Activated naive CD8-positive, alpha-beta T cell treated with anti-CD3 and anti-CD28 coated beads, Interleukin-2, amount 10 ng/mL, durations not matched to agents 7 days and 5 days (primary cell): ENCODE measurements at regions not wholly inside any gene's neighbourhood (a gene's known extent, or its start where the extent isn't known, plus 50 kb on each side); places are given as distances from the start of the nearest gene placed in this dataset.

Experiments used
- ATAC-seq: fragments of 150-1000 bp; cut with Tn5 transposase; one replicate; pipeline ENCODE4 v1.10.0; 2021; ENCODE audit warnings: low read depth, moderate library complexity
- POLR2A ChIA-PET: fragments of 350-600 bp; sonication (Branson Sonifier 250); formaldehyde crosslinking; loops from one replicate; lab custom pipeline; 2021; ENCODE audit warnings: antibody characterized with exemption; lab: Charles Lee
- DNase-seq: peaks from one replicate; pipeline ENCODE4 v3.0.0; 2021
- H3K27ac Mint-ChIP-seq: one replicate; pipeline ENCODE4 v1.8.0; 2022; ENCODE audit warnings: mild to moderate bottlenecking, mixed read lengths
- H3K27me3 Mint-ChIP-seq: one replicate; pipeline ENCODE4 v1.8.0; 2022; ENCODE audit warnings: mild to moderate bottlenecking, moderate library complexity, mixed read lengths
- H3K36me3 Mint-ChIP-seq: one replicate; pipeline ENCODE4 v1.8.0; 2021; ENCODE audit warnings: mild to moderate bottlenecking, mixed read lengths
- H3K4me1 Mint-ChIP-seq: one replicate; pipeline ENCODE4 v1.8.0; 2021; ENCODE audit warnings: mixed read lengths
- H3K4me3 Mint-ChIP-seq: one replicate; pipeline ENCODE4 v1.8.0; 2022; ENCODE audit warnings: mild to moderate bottlenecking, moderate library complexity, mixed read lengths
- H3K9me3 Mint-ChIP-seq: one replicate; pipeline ENCODE4 v1.8.0; 2021; ENCODE audit warnings: mixed read lengths

DNA sequence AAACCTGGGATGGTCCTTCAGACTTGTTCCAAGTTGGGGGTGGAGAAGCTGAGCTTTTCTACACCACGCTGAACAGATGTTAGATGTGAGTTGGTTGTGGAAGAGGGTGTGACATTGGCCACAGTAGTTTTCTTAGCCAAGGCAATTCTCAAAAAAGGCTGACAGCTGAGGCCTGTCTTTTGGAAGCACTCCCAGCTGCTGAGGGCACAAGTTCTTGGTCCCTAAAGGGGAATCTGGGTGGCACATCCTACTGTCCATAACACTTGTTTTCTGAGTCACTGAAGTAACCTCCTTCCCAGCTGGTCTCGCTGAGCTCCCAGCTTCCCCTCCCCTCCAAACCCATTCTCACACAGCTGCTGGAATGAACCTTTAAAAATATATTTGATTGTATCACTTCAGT, 375.7 kb upstream of the KIRREL3 start:
- ATAC-seq (no peak), DNase-seq (no peak)
- Mint-ChIP-seq H3K4me1 (no peaks in the 10 kb centered on the region), H3K36me3 (no peaks in the 10 kb centered on the region), H3K27ac (no peak overlapping the region), H3K4me3 (no peak overlapping the region), H3K9me3 (no peaks in the 10 kb centered on the region), H3K27me3 (no peaks in the 10 kb centered on the region)
- POLR2A ChIA-PET, result no interaction called here

DNA sequence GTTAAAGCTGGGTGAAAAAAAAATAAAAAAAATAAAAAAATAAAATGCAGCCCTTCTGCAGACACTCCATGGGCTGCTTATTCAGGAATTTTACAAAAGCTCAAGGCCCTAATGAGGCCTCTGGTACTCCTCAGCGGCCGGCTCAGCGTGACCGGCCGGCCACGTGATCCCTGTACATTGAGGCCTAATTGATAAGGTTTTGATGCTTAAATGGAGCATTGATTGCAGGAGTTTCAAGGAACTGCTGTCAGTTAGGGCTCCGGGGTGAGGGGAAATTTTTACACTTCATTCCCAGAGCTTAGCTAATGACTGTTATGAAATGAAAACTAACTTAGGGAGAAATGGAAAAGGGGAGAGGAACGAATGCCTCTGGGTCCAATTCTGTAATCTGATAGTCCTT, 368.8 kb upstream of the KIRREL3 start:
- POLR2A ChIA-PET, result no interaction called here
- H3K9me3 Mint-ChIP-seq, result no peaks in the 10 kb centered on the region
- H3K36me3 Mint-ChIP-seq, result no peaks in the 10 kb centered on the region
- H3K4me1 Mint-ChIP-seq, result no peaks in the 10 kb centered on the region
- H3K27me3 Mint-ChIP-seq, result no peaks in the 10 kb centered on the region
- ATAC-seq (no peak), DNase-seq (no peak)
- no peak overlapping the region for H3K4me3 Mint-ChIP-seq
- H3K27ac Mint-ChIP-seq, result no peak overlapping the region

DNA sequence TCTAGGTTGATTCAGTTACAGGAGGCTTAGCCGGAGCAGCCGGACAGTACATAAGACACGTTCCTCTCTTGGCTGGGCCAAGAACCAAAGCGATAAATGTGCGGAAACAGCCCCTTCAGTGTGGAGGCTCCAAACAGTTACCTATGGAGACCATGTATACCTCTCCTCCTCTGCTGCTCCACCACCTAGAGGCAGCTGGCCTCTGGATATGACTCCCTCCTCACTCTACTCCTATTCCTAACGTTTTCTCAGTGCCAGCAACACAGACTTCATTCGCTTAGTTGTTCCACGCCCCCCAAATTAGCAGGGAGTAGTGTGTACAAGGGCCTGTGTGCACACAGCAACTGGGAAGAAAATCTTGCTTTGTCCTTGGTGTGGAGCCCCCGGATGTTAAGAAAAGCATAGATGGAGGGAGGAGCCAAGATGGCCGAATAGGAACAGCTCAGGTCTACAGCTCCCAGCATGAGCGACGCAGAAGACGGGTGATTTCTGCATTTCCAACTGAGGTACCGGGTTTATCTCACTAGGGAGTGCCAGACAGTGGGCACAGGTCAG, 362.3 kb upstream of the KIRREL3 start:
- H3K4me1 Mint-ChIP-seq, result no peaks in the 10 kb centered on the region

DNA sequence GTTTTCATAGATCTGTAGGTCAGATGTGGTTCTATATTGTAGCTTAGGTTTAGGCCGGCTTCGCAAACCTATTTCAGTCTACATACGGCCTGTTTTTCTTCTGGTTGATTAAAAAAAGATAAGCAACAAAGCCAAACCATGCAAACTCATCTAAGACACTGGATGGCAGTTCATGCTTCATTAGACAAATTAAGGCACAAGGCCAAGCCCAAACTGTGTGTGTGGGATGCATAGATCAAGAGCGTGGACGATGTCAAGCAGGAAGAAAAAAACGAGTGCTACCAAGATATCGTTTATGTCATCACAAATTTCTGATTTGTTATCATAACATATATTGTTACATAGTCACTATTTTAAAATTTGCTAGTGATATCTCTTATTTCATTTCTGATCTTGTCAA, 357.6 kb upstream of the KIRREL3 start:
- H3K27ac Mint-ChIP-seq, result no peak overlapping the region
- ATAC-seq (no peak), DNase-seq (no peak)
- no peak overlapping the region for H3K4me3 Mint-ChIP-seq
- no peaks in the 10 kb centered on the region for H3K27me3 Mint-ChIP-seq
- H3K9me3 Mint-ChIP-seq, result no peaks in the 10 kb centered on the region
- H3K36me3 Mint-ChIP-seq, result no peaks in the 10 kb centered on the region
- H3K4me1 Mint-ChIP-seq, result no peaks in the 10 kb centered on the region
- POLR2A ChIA-PET, result no interaction called here

More for the DNA sequence above, 362.3 kb upstream of the KIRREL3 start:
- no peak for ATAC-seq
- H3K4me3 Mint-ChIP-seq, result no peak overlapping the region
- H3K27me3 Mint-ChIP-seq, result no peaks in the 10 kb centered on the region
- no peaks in the 10 kb centered on the region for H3K9me3 Mint-ChIP-seq
- H3K27ac Mint-ChIP-seq, result no peak overlapping the region
- POLR2A ChIA-PET, result no interaction called here
- no peak for DNase-seq
- H3K36me3 Mint-ChIP-seq, result no peaks in the 10 kb centered on the region

DNA sequence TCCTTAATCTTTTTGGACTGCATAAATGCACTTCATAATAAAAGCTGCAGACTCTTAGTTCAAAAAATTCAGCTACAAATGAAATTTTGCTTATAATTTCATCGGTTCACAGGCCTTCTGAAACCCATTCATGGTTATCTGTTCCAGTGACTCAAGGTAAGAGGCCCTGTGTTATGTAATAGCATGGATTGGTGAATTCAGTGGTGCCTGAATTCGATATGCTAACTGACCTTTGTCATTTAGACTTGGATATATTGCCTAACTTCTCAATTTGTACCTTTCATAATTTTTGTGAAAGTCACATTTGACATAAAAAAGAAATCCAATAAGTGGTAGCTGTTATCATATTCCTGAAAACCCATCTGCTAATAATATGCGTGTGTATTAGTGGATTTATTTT, 349.9 kb upstream of the KIRREL3 start:
- DNase-seq (no peak), ATAC-seq (no peak)
- Mint-ChIP-seq H3K36me3 (no peaks in the 10 kb centered on the region), H3K27me3 (no peaks in the 10 kb centered on the region), H3K27ac (no peak overlapping the region), H3K4me1 (no peaks in the 10 kb centered on the region), H3K4me3 (no peak overlapping the region), H3K9me3 (peaks cover 2% of the 10 kb centered on the region)
- POLR2A ChIA-PET, result no interaction called here

DNA sequence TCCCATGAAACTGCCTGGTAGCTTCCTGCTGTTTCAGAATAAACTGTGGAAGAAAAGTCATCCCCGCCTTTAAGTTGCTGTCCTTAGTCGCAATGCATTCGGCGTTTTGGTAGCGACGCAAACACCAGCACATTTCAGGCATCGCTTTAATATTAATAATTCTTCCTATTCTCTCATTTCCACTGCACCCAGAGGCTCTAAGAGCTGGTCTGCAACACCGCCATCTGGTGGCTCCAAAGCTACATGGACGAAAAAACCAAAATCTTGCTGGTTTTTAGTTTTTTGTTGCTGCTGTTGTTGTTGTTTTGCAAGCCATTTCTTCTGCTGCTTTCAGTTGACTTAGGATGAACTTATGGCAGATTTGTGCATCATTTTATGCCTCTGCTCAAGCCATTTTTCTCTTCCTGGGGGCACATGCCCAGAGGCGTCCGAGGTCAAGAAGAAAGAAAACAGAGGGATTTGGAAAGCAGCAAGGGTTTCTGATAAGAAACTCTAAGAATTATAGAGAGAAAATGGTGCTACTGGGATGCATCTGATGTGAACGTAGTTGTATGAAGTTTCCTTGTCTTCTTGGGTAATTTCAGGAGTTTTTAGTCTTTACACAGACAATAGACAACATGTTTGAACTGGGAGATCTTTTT, 345.4 kb upstream of the KIRREL3 start:
- Mint-ChIP-seq H3K27ac (no peak overlapping the region), H3K4me1 (no peaks in the 10 kb centered on the region), H3K27me3 (no peaks in the 10 kb centered on the region), H3K4me3 (no peak overlapping the region), H3K9me3 (peaks cover 2% of the 10 kb centered on the region), H3K36me3 (no peaks in the 10 kb centered on the region)
- DNase-seq (no peak), ATAC-seq (no peak)
- POLR2A ChIA-PET, result interaction anchor here (0.6 kb wide), 1 partner anchor 236 kb away, joined by 6 read pairs; no protein-coding TSS in a partner anchor

DNA sequence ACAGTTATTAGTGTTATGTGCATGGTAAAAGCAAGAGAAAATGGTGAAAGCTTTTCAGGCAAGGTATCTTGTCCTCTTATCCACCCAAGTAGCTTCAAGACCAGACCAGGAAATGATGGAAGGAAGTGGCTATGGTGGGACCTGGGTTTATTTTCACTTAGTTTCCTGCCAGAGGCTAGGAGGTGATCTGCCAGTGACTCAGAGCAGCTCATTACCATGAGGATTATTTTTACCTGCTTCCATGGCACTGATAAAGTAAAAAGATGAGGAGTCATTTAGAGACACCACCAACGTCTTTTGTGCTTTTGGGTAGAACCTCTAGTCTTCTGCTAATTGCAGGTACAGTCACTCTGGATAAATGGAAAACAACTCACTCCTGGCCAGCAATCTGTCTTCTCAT, 339.9 kb upstream of the KIRREL3 start:
- DNase-seq, result no peak
- POLR2A ChIA-PET, result no interaction called here
- no peaks in the 10 kb centered on the region for H3K36me3 Mint-ChIP-seq
- H3K27me3 Mint-ChIP-seq, result no peaks in the 10 kb centered on the region
- no peaks in the 10 kb centered on the region for H3K4me1 Mint-ChIP-seq
- H3K9me3 Mint-ChIP-seq, result no peaks in the 10 kb centered on the region
- ATAC-seq, result no peak
- no peak overlapping the region for H3K4me3 Mint-ChIP-seq
- no peak overlapping the region for H3K27ac Mint-ChIP-seq

DNA sequence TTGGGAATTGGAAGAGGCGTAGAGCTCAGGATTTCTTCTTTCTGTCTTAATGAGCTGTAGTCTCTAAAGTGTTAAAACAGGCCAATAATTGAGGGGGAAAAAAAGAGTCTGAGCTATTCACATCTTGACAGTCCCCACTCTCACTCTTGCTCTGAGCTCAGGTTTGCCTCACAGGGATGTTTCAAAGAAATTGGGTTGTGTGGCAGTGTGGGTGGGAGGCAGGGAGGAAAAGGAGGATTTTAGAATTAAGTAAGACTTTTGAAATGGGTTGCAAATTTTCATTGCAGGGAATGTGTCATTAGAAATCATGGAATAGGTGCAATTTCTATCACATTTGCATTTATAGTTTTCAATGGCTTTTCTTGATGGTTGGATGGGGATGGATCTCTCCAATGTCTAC, 338.8 kb upstream of the KIRREL3 start:
- H3K27me3 Mint-ChIP-seq, result no peaks in the 10 kb centered on the region
- POLR2A ChIA-PET, result no interaction called here
- no peaks in the 10 kb centered on the region for H3K4me1 Mint-ChIP-seq

DNA sequence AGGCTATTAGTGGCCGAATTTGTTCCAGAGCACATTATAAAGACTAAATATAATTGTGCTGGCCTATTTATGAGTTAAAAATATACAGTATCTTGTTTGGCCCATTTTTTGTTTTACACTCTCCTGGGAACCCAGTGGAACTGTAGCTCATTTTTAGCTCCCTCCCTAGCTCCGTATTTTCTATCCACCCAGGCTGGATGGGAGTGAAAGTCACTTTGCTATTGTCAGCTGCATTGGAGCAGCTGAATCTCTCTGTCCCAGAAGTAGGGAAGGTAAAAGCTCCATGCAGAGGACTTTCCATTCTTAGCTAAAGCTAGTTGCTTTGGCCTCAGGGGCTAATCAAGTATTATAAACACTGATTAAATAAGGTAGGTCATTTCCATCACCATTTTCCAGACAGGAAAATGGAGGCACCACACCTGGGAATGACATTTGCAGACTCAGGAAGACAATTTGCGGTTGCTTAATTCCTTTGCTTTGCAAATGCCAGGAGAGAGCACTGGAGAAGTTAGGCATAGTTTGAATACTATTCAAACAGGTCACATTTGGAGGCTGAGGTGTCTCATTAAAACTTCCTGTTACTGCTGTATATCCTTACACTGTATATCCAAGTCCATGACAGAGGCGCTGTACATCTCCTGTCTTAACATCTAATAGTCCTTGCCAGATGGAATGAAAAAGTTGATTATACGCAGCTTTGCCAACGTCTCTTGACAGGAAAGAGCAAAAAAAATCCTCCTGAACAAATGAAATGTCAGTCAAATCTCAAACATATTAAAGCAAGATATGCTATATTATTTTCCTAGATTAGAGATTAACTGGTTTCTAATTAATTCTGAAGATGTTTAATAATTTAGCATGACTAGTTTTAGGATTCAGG, 338.1 kb upstream of the KIRREL3 start:
- POLR2A ChIA-PET, result no interaction called here
- H3K27ac Mint-ChIP-seq, result no peak overlapping the region
- no peak for ATAC-seq
- H3K4me1 Mint-ChIP-seq, result no peaks in the 10 kb centered on the region
- no peaks in the 10 kb centered on the region for H3K27me3 Mint-ChIP-seq
- H3K36me3 Mint-ChIP-seq, result no peaks in the 10 kb centered on the region
- no peak overlapping the region for H3K4me3 Mint-ChIP-seq
- H3K9me3 Mint-ChIP-seq, result no peaks in the 10 kb centered on the region
- no peak for DNase-seq

More for the DNA sequence above, 338.8 kb upstream of the KIRREL3 start:
- ATAC-seq (no peak), DNase-seq (no peak)
- Mint-ChIP-seq H3K4me3 (no peak overlapping the region), H3K36me3 (no peaks in the 10 kb centered on the region), H3K27ac (no peak overlapping the region), H3K9me3 (no peaks in the 10 kb centered on the region)

DNA sequence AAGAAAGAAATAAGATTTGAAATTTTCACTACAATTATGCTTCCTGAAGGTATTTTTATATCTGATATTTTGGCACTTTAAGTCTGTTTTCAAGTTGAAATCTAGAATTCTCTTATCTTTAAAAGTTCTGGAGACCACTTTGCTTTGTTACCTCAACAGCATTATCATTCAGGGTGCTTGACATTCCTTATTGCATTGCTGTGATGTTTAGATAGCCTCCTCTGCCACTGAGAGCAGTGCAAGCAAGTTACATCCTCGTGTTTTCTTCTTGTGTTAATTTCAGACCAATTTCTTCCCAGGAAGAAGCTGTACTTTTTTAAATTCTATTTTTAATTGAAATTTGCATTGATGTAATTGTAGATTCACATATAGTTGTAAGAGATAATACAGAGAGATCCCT, 333.9 kb upstream of the KIRREL3 start:
- peaks cover 3% of the 10 kb centered on the region for H3K9me3 Mint-ChIP-seq
- no peaks in the 10 kb centered on the region for H3K27me3 Mint-ChIP-seq
- no peak overlapping the region for H3K27ac Mint-ChIP-seq
- no peaks in the 10 kb centered on the region for H3K4me1 Mint-ChIP-seq
- H3K36me3 Mint-ChIP-seq, result no peaks in the 10 kb centered on the region
- POLR2A ChIA-PET, result no interaction called here
- DNase-seq (no peak), ATAC-seq (no peak)
- H3K4me3 Mint-ChIP-seq, result no peak overlapping the region

DNA sequence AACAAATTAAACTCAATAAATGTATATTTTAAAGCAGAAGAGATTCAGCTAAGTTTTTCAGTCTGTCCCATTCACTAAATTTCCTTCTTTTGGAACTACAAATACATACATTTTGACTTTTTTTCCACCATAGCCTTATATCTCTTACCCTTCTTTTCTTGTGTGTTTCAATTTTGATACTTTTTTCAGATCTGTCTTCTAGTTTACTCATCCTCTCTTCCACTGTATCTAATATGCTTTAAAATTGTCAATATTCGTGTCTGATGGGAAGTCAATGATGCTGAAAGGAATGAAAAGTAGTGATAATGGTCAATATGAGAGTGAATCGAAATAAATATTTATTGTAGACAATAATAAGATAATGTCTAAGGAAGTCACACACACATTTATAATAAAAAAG, 332.3 kb upstream of the KIRREL3 start:
- no peak for ATAC-seq

DNA sequence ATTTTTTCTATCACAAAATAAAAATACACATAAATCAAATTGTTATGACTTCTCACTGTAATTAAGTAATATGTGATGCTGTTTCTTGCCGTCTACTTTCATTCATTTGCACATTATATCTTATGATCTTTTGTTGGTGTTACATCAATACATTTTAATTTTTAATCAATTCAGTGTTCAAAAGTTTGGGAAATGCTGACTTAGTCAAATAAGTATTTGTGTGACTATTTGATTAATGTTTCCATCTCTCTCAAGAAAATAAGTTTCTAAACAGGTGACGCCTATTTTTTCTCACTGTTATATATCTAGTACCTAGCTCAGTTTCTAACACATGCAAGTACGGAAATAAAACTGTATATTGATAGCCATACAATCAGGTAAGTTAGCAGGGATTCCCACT, 329.5 kb upstream of the KIRREL3 start:
- Mint-ChIP-seq H3K27ac (no peak overlapping the region), H3K27me3 (no peaks in the 10 kb centered on the region), H3K4me1 (no peaks in the 10 kb centered on the region), H3K9me3 (peaks cover 4% of the 10 kb centered on the region), H3K36me3 (no peaks in the 10 kb centered on the region), H3K4me3 (no peak overlapping the region)
- ATAC-seq, result no peak
- no peak for DNase-seq
- POLR2A ChIA-PET, result no interaction called here

More for the DNA sequence above, 332.3 kb upstream of the KIRREL3 start:
- DNase-seq, result no peak
- no peak overlapping the region for H3K4me3 Mint-ChIP-seq
- POLR2A ChIA-PET, result no interaction called here
- peaks cover 4% of the 10 kb centered on the region for H3K9me3 Mint-ChIP-seq
- no peak overlapping the region for H3K27ac Mint-ChIP-seq
- no peaks in the 10 kb centered on the region for H3K4me1 Mint-ChIP-seq
- no peaks in the 10 kb centered on the region for H3K27me3 Mint-ChIP-seq
- no peaks in the 10 kb centered on the region for H3K36me3 Mint-ChIP-seq

DNA sequence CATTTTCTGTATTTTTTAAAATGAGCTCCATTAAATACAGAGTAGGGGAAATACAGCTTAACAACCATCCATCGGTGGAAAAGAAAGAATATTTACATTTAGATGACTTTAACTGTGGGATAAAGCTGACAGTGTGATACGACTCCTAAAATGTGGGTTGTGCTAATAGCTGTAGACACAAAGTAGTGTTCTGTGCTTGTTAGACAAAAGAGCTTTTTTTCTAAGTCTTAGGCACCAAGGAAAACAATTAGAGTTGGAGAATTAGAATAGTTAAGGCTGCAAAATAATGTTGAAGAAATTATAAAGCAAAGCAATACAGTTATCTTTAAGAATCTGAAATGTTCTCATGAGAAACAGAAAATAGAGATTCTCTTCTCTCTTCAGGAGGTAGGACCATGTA, 307.7 kb upstream of the KIRREL3 start:
- Mint-ChIP-seq H3K36me3 (no peaks in the 10 kb centered on the region), H3K9me3 (no peaks in the 10 kb centered on the region)
- POLR2A ChIA-PET, result no interaction called here

DNA sequence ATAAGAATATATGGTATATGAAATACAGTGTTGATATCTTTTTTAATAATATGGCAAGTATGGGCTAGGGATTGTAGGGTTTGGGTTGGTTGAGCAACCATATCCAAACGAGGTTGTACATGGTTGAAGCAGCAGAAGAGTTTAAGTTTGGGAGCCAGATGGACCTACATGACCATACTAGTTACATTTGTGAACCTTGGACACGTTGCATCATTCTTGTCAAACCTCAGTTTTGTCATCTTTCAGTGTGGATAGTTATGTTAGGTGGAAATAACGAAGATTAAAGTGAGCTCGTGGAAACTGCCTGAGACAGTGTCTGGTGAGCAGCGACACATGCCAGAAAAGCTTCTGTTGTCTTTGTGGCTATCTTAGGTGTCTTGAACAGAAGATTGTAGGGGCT, 307.1 kb upstream of the KIRREL3 start:
- Mint-ChIP-seq H3K36me3 (no peaks in the 10 kb centered on the region), H3K27me3 (no peaks in the 10 kb centered on the region), H3K4me1 (no peaks in the 10 kb centered on the region), H3K9me3 (no peaks in the 10 kb centered on the region), H3K27ac (no peak overlapping the region), H3K4me3 (no peak overlapping the region)
- POLR2A ChIA-PET, result no interaction called here
- no peak for ATAC-seq
- no peak for DNase-seq

More for the DNA sequence above, 307.7 kb upstream of the KIRREL3 start:
- Mint-ChIP-seq H3K27ac (no peak overlapping the region), H3K4me1 (no peaks in the 10 kb centered on the region), H3K4me3 (no peak overlapping the region), H3K27me3 (no peaks in the 10 kb centered on the region)
- ATAC-seq (no peak), DNase-seq (no peak)
